ENCODE measurements at regions not wholly inside any gene's neighbourhood (a gene's known extent, or its start where the extent isn't known, plus 50 kb on each side); places are given as distances from the start of the nearest gene placed in this dataset.

GRCh38 chrX:155673338-155673737 is 60.6 kb upstream of the TMLHE start:
- intact Hi-C loops (cut with DNase I; ENCODE audit: low total_unique reads): no loop called here
- no peak for DNase-seq (ENCODE audit: low spot score in 2 of 2)
- H3K4me3 ChIP-seq (ENCODE audit: low read depth, poor library complexity, severe bottlenecking): no peak overlapping the region
- no peak for TF ChIP-seq CTCF (IDR thresholded peaks at IDR 0.05)
- no peak for TF ChIP-seq POLR2A (IDR thresholded peaks at IDR 0.05)

DNA sequence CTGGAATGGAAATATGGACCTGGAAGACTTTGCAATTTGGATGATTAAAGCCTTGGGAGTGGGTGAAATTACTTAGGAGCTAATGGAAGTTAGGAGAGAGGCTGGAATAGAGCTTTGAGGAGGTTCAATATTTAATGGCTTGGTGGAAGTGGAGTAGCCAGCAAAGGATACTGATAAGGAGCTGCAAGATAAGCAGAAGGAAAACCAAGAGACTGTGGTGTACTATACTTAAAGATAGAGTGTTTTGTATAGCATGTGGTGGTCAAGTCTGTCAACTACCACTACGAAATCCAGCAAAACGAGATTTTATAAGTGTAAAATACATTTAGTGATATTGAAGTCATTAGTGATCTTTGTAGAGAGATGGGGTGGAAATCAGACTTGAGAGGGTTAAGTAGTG is 54.0 kb upstream of the TMLHE start:
- intact Hi-C loops (cut with DNase I; ENCODE audit: low total_unique reads): no loop called here
- TF ChIP-seq CTCF (IDR thresholded peaks at IDR 0.05) (no peak), POLR2A (IDR thresholded peaks at IDR 0.05) (no peak)
- H3K4me3 ChIP-seq (ENCODE audit: low read depth, poor library complexity, severe bottlenecking): no peak overlapping the region
- 59 to 90% methylated on average over 2 of the region's 2 CpGs for WGBS, 2 donors
- no peak for DNase-seq (ENCODE audit: low spot score in 2 of 2)
